ENCODE measurements at regions not wholly inside any gene's neighbourhood (a gene's known extent, or its start where the extent isn't known, plus 50 kb on each side); places are given as distances from the start of the nearest gene placed in this dataset.

DNA sequence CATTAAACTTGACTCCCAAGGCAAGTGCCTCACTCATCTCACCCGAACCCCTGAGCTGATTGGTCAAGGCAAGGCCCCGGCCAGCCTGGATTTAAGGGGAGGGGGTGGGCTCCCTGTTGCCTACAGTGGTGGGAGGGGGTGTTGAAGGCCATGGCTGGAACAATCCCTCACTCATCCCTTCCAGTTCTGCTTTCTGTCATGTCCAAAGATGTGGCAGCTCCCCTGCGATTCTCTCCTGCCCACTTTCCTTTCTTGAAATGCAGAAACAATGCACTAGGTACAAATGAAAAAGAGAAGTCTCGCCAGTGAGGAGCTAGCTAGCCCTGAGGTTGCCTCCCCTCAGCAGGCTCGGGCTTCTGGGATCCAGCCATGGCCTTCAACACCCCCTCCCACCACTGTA is 240.9 kb downstream of the SYK start:
- Histone ChIP-seq H3K4me1 (peaks cover 9% of the 10 kb centered on the region), H3K36me3 (no peaks in the 10 kb centered on the region), H3K9me3 (no peaks in the 10 kb centered on the region), H3K27me3 (no peaks in the 10 kb centered on the region), H3K4me3 (ENCODE audit: low read depth, low read length) (no peak overlapping the region)
- no peak for TF ChIP-seq CTCF (IDR thresholded peaks at IDR 0.05; ENCODE audit: low read depth, low read length)
- DNase-seq = no peak

- H3K4me3 ChIP-seq (ENCODE audit: low read depth, low read length) = no peak overlapping the region
- H3K4me1 ChIP-seq = peaks cover 2% of the 10 kb centered on the region; the same call in 1 of the 2 replicates
- H3K36me3 ChIP-seq = no peaks in the 10 kb centered on the region
- H3K27me3 ChIP-seq = no peaks in the 10 kb centered on the region
- no peaks in the 10 kb centered on the region for H3K9me3 ChIP-seq
- no peak for TF ChIP-seq CTCF (IDR thresholded peaks at IDR 0.05; ENCODE audit: low read depth, low read length)
- no peak for DNase-seq
Measured at GRCh38 chr9:91043056-91043810, 241.6 kb downstream of the SYK start.

DNA sequence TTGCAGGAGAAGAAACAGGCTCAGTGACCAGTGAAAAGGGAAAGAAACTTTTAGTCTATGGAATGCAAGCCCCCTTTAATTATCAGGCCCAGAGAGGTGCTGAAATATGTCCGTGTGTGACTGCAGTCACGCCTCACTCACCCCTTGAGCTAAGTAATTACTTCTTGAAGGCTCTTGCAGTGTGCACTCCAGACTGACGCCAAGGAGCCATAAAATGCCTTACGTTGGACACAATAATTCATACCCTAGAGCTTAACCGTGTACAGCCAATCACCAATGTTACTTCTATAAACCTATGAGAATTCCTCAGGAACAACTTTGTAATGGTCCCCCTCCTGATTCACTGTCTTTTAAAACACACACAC is 242.2 kb downstream of the SYK start:
- Histone ChIP-seq H3K36me3 (no peaks in the 10 kb centered on the region), H3K4me1 (peaks cover 1% of the 10 kb centered on the region; the same call in 1 of the 2 replicates), H3K9me3 (no peaks in the 10 kb centered on the region), H3K27me3 (no peaks in the 10 kb centered on the region), H3K4me3 (ENCODE audit: low read depth, low read length) (no peak overlapping the region)
- no peak for DNase-seq
- TF ChIP-seq CTCF (IDR thresholded peaks at IDR 0.05; ENCODE audit: low read depth, low read length) = no peak

DNA sequence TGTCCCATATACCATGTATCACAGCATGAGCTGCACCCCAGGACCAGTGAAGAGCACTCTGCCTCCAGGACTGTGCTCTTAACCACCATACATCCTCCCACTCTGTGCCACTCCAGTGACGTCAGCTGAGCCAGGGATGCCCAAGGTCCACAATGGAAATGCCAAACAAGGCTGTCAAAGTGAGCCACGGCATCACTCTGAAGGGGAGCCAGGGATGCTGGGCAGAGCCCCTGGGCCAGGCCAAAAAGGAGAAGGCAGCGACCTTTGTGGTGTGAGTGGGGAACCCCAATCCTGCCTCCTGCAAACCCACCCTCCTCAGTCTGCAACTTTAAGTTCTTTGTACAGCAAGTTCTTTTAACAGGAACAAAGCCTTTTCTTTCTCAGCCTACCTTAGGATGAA is 242.7 kb downstream of the SYK start:
- Histone ChIP-seq H3K36me3 (no peaks in the 10 kb centered on the region), H3K27me3 (no peaks in the 10 kb centered on the region), H3K9me3 (no peaks in the 10 kb centered on the region), H3K4me3 (ENCODE audit: low read depth, low read length) (no peak overlapping the region), H3K4me1 (peaks cover 3% of the 10 kb centered on the region; the same call in 1 of the 2 replicates)
- TF ChIP-seq CTCF (IDR thresholded peaks at IDR 0.05; ENCODE audit: low read depth, low read length) = no peak
- no peak for DNase-seq

- no peak for DNase-seq
Measured at GRCh38 chr9:91045041-91045440, 243.4 kb downstream of the SYK start.

More at GRCh38 chr9:91045041-91045440, 243.4 kb downstream of the SYK start:
- Histone ChIP-seq H3K36me3 (no peaks in the 10 kb centered on the region), H3K4me1 (peaks cover 3% of the 10 kb centered on the region; the same call in 1 of the 2 replicates), H3K9me3 (no peaks in the 10 kb centered on the region), H3K4me3 (ENCODE audit: low read depth, low read length) (no peak overlapping the region), H3K27me3 (peaks cover under 1% of the 10 kb centered on the region; the same call in 1 of the 2 replicates)
- TF ChIP-seq CTCF (IDR thresholded peaks at IDR 0.05; ENCODE audit: low read depth, low read length) = no peak

Measured in BE2C (cell line).